HT-29 (cell line): ENCODE measurements at regions not wholly inside any gene's neighbourhood (a gene's known extent, or its start where the extent isn't known, plus 50 kb on each side); places are given as distances from the start of the nearest gene placed in this dataset.
"Not testable (repeated sequence)": the region's sequence is repeated elsewhere in the genome, so short reads cannot be mapped to it uniquely, and the experiment has no call there.

ENCODE experiments used
- DNase-seq: peaks from one replicate; pipeline ENCODE4 v3.0.0-alpha.2; 2015; ENCODE audit warnings: low spot score

GRCh38 chr5:103377638-103378037 lies 119.1 kb downstream of the MACIR start:
- DNase-seq: not testable (repeated sequence)

DNA sequence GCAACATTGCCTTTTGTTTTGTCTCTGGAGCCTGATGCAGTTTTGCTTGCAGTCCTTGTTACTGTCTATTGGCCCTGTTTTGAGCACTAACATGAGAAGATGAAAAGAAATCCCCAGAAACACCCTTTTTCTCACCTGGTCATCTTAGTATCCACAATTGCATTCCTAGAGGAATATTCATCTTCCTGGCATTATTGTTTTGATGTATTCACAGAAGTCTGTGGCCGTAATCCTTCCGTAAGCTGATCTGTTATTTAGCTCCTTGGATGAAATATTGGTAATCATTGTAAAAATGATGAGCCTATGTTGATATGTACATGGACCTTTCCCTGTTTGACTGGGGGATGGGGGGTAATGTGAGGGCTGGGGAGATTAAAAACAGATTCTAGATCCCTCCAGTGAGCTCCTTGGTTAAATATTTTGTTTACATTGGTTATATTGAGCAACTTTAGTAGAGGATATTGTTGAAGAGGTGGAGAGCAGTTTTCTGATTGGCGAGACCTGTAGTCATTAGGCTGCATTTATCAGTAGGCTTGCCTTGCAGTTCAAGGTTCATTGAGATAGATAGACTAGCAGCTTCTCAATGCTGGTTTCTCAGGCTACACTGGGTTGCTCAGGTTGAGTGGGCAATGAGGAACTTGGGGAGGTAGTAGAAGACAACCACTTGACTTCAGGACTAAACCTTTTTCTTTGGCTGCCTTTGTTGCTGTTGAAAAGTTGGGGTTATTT lies 117.5 kb downstream of the MACIR start:
- no peak for DNase-seq

DNA sequence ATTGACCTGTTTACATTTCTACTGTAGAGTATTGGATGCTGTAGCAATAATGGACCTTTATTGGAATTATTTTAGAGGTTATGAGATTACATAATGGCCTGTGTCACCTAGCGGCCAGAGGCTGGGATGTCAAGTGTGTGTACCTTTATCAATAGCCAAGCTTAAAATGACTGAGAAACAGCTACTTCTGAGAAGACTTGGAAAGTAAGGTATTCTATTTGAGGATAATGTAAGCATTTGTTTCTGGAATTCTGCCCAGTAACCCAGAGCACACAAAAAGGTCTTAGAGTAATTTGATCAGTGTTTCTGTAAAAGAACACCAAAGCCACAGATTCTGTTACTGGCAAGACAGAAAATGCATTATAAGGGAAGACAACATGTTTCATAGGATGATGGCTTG lies 116.8 kb downstream of the MACIR start:
- peak; percentile 35 for DNase-seq

- DNase-seq: no peak
These were observed 116.0 kb downstream of the MACIR start for GRCh38 chr5:103374473-103374963.

- DNase-seq: no peak
These were observed 115.3 kb downstream of the MACIR start for GRCh38 chr5:103373597-103374472.

GRCh38 chr5:103371046-103371607 lies 112.6 kb downstream of the MACIR start:
- DNase-seq: no peak

DNA sequence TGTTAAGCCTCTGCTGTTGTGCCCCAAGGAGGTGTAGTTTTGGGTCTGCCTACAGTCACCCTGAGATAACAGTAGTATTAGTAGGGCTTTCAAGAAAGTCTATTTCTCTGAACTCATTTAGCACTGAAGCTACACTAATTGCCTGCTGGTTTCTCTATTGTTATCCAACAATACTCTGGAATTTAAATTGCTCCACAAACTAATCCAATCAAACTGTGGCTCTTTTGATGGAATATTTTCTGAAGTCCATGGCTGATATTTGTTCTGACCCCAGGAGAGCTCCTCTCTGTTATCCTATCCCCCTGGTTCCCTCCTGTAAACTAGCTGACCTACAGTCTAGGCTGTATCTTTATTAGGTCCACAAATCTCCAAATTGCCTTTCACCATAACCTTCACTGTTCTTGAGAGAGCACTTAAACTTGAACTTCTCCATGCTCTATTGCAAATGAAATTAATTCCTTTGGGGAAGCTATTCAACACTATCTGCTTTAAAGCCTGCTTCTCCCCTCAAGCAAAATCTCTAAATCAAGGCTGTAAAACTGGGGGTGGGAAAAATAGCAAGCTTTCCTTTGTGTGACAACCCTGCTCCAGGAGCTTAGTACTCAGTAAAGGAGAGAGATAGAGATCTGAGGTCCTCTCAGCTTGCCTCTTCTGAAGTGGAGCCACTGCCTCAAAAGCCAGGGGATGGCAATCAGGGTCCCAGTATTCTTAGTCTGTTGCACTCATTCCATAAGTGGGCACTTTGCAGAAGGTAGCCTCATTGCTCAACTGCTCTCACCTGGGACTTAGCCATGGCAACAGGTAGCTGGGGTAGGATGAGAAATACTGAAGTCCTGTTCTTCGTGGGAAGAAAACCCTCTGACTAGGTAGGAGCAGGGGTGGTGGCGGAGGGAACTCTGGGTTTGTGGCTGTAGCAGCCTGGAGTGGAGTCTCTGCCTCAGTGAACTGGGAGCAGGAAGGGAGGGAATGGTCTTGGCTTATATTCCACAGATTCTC lies 110.9 kb downstream of the MACIR start:
- DNase-seq: no peak

DNA sequence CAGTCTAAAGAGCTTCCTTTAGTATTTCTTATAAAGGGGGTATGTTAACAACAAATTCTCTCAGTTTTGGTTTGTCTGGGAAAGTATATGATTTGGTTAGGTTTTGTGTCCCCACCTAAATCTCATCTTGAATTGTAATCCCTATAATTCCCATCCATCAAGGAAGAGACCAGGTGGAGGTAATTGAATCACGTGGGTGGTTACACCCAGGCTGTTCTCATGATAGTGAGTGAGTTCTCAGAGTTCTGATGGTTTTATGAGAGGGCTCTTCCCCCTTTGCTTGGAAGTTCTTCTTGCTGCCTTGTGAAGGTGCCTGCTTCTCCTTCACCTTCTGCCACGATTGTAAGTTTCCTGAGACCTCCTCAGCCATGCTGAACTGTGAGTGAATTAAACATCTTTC lies 109.1 kb downstream of the MACIR start:
- DNase-seq: no peak

GRCh38 chr5:103366918-103367549 lies 108.5 kb downstream of the MACIR start:
- DNase-seq: no peak

DNA sequence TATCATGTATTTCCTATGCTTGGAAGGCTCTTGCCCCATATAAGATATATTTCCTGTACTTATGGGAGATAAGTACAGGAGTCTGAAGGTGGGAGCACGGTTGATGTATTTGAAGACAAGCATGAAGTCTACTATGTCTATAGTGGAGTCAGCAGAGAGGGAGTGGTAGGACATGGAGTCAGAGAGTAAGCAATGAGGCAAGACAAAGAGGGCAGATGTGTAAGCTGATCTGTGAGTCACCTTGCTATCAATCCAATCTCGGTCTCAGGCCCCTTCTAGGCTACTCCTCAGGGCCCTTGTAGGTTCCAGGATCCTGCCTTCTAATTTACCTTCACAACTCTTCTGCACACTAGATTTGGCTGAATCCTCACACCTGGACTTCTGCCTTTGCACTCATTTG lies 105.5 kb downstream of the MACIR start:
- DNase-seq: no peak

DNA sequence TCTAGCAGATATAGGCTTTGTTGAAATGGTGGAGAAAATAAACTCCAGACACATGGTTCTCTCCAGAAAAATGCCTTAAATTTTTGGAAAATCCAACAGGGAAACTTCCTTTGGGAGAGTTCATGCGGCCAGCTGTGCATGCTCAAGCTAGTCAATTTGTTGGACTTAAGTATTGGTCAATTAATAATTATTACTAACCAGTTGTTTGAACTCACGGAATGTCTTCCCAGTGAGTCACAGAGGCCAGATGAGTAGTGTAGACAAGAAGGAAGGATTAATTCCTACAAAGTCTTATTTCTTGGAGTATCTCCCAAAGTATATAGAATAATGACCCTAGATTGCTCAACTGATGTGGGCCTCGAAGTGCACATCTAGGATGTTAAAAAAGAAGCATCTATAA lies 103.6 kb downstream of the MACIR start:
- DNase-seq: no peak

DNA sequence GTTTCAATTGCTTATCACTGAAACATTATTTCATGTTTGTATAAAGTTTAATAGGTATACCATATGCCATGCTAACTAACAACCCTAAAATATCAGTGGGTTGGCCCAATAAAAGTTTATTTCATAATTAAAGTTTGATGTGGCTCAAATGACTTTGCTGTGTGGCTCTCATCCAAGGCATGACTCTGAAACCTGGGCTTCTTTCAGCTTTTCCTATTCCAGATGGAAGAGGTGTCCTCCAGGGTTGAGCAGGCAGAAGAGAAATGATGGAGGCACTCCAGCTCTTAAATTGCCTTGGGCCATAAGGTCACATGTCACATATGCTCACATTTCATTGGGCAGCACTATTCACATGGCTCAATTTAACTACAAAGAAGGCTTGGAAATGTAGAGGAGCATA lies 101.9 kb downstream of the MACIR start:
- DNase-seq: no peak

DNA sequence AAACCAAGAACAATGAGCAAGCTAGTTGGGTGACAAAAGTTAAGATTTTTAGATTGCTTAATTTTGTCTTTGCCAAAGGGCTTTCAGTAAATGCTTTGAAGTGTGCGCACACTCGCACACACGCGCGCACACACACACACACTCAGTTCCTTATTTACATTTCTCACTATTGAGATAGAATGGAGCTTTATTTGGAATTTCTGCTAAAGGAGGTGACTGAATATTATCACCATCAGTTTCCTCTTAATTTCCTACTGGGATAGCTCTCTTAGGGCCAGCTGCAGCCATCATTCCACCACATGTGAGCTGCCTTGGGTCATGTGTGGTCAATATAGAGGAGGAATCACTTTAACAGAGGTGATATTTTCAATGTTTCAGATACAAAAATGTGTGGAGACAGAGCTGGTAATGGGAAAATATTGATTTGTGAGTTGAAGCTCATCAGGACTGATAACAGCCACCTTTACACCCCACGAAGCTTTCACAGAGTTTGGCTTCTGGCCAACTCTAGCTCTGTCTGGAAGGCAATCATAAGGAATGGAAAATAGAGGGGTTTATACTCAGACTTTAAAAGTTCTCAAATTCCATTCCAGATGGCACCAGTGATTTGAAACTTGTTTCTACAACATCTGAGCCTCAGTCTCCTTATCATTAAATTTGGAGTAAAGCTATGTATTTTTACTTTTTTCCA lies 99.9 kb downstream of the MACIR start:
- DNase-seq: no peak

DNA sequence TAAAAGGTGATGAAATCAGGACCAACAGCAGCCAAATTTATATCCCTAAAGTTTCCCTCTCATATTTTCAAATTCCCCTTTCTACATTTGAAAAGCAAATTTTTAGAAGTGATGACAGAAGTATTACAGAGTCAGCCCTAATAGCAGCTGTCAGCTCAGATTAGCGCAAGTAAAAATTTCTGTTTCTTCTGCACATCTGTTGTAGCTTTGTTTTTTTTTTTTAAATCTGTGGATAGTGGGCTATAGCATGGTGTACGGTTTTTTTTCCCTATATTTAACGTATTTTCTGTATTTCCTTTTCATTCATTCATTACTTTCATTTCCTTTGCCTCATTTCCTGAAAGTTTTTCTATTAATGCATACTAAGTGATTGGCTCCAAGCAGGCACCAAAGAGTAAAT lies 99.1 kb downstream of the MACIR start:
- no peak for DNase-seq

DNA sequence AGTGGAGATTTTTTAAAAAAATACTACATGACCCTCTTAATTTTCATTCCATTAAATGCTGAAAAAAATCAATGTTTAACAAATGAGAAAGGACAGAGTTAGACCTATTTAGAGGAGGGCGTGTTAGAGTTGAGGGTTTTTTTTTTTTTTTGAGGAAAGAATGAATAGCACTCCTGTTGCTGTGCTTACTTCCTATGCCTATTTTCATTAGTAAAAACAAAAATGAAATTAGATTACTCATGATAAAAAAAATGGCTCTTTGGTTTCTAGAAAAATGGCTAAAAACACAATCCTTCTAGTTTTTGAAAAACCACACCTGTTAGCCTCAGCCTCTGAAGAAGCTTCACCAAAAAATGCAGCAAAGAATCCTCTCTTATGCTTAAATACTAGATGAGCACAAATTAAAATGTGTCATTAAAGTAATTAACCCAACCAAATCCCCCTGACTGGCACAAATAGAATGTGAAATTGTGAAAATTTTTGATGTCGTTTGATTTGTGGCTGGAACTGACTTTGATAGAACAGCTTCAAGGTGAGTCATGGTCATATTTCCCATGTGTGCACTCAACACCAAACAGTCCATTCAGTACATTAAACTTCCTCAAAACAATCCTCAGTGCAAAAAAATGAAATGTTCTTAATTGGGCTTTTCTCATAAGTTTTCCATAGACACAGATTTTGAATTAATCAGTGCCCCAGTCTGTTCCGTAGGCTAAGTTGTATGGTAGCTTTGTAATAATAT lies 98.0 kb downstream of the MACIR start:
- DNase-seq: no peak

GRCh38 chr5:103355579-103355978 lies 97.0 kb downstream of the MACIR start:
- no peak for DNase-seq

GRCh38 chr5:103354446-103354845 lies 95.9 kb downstream of the MACIR start:
- peak; percentile 9 for DNase-seq

DNA sequence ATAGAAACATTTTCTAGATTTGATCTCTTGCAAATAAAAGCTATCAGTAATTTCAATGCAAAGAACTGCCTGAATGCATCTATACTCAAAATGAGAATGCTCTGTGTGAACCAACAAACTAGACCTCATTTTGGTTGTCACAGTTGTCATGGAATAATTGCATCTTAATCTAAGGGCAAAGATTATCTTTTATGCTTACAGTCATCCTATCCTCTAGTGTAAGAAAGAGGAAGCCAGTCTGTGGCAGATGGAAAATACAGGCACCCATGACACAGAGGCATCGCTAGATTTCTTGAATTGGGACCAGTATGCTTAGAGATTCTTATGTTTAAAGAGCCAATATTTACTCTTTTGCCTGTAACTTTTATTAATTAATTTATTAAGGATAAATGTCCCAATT lies 95.0 kb downstream of the MACIR start:
- DNase-seq: no peak

DNA sequence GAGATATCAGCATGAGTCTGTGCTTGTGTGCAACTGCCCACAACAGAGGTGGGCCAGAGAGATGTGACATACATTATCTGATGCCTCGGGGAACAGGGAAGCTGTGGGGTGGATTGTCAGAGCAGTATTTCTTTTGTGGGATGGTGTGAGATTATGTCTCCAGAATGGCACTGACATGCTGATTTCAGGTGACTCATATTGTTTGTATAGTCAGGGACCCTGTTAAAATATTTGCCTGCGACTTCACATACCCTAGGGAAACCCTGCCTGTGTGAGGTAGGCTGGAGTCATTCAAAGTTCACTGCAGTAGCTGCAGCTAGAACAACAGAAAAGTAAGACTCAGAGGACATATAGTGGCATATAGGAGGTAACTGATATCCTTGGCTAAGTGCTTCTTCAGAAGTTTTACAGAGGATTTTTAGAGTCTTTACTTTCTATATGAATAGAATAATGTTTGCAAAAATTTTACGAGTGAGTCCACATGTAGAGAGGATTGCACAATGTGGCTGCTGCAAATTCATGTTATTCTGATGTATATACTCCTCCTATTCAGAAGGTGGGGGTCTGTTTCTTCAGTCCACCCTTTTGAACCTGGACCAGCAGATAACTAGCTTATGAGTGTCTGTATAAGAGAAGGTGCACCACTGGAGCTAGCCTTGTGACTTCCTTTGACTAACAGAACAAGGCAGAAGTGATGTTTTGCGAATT lies 89.3 kb downstream of the MACIR start:
- no peak for DNase-seq
